Liver (tissue), 3 donors: ENCODE measurements at regions not wholly inside any gene's neighbourhood (a gene's known extent, or its start where the extent isn't known, plus 50 kb on each side); places are given as distances from the start of the nearest gene placed in this dataset.

Source experiments
- ATF3 ChIP-seq: IDR thresholded peaks from 2 replicates; pipeline ENCODE4 v1.6.1; 2016; ENCODE audit warnings: antibody characterized with exemption
- CTCF ChIP-seq: fragments of 150-350 bp; IDR thresholded peaks from 2 replicates; pipeline ENCODE4 v1.5.1; 2017; ENCODE audit warnings: improper control_type of control experiment, low read depth, low read length; ENCODE audit not compliant: missing input control
- EGR1 ChIP-seq, 2 donors: IDR thresholded peaks; 2 replicates each; pipeline ENCODE4 v1.6.1; 2016 to 2018; ENCODE audit warnings: antibody characterized with exemption in 2 of 2, low read depth in 2 of 2
- GABPA ChIP-seq, 2 donors: IDR thresholded peaks in 1 of 2; conservative IDR thresholded peaks in 1 of 2; 2 replicates each; pipeline ENCODE4 v1.6.1; 2016; ENCODE audit warnings: antibody characterized with exemption in 2 of 2, mild to moderate bottlenecking in 1 of 2, moderate library complexity in 1 of 2
- JUND ChIP-seq, 2 donors: IDR thresholded peaks; 2 replicates each; pipeline ENCODE4 v1.6.1; 2016; ENCODE audit warnings: antibody characterized with exemption in 2 of 2
- MAX ChIP-seq: IDR thresholded peaks from 2 replicates; pipeline ENCODE4 v1.6.1; 2016; ENCODE audit warnings: antibody characterized with exemption
- NR2F2 ChIP-seq: IDR thresholded peaks from 2 replicates; pipeline ENCODE4 v1.6.1; 2016; ENCODE audit warnings: antibody characterized with exemption
- RAD21 ChIP-seq, 2 donors: IDR thresholded peaks; 2 replicates each; pipeline ENCODE4 v1.6.1; 2016; ENCODE audit warnings: antibody characterized with exemption in 2 of 2, mild to moderate bottlenecking in 2 of 2
- REST ChIP-seq: IDR thresholded peaks from 2 replicates; pipeline ENCODE4 v1.6.1; 2016; ENCODE audit warnings: antibody characterized with exemption, mild to moderate bottlenecking
- RXRA ChIP-seq, 2 donors: IDR thresholded peaks; 2 replicates each; pipeline ENCODE4 v1.6.1; 2017 to 2018; ENCODE audit warnings: antibody characterized with exemption in 2 of 2, mild to moderate bottlenecking in 1 of 2
- SP1 ChIP-seq: IDR thresholded peaks from 2 replicates; pipeline ENCODE4 v1.6.1; 2018; ENCODE audit warnings: antibody characterized with exemption, mild to moderate bottlenecking
- TAF1 ChIP-seq: conservative IDR thresholded peaks from 2 replicates; pipeline ENCODE4 v1.6.1; 2016; ENCODE audit warnings: antibody characterized with exemption, mild to moderate bottlenecking
- YY1 ChIP-seq: IDR thresholded peaks from 2 replicates; pipeline ENCODE4 v1.6.1; 2016; ENCODE audit warnings: antibody characterized with exemption, mild to moderate bottlenecking
- ZBTB33 ChIP-seq: IDR thresholded peaks from 2 replicates; pipeline ENCODE4 v1.6.1; 2016; ENCODE audit warnings: antibody characterized with exemption
- donor health status: healthy.
- donor health status: healthy.

- TF ChIP-seq CTCF (no peak), MAX (no peak), RAD21 (IDR thresholded peaks at IDR 0.05) (no peak), REST (no peak), YY1 (no peak), ZBTB33 (no peak), GABPA (IDR thresholded peaks at IDR 0.05 in 1 of 2, conservative IDR thresholded peaks at IDR 0.05 in 1 of 2) (no peak), JUND (IDR thresholded peaks at IDR 0.05) (no peak), ATF3 (no peak), EGR1 (IDR thresholded peaks at IDR 0.05; ENCODE audit: low read depth in 2 of 2) (no peak), SP1 (no peak), TAF1 (no peak), RXRA (IDR thresholded peaks at IDR 0.05) (no peak), NR2F2 (no peak)
Measured at GRCh38 chr10:116798859-116799258, 50.4 kb upstream of the ENO4 start.
